CD14-positive monocyte (primary cell): ENCODE measurements at regions not wholly inside any gene's neighbourhood (a gene's known extent, or its start where the extent isn't known, plus 50 kb on each side); places are given as distances from the start of the nearest gene placed in this dataset.

Source experiments
- DNase-seq, 3 donors: peaks; one replicate each; pipeline ENCODE4 v3.0.0-alpha.2; 2011 to 2022
- H2AFZ ChIP-seq: 2 replicates; pipeline ENCODE4 v1.6.0; 2012; ENCODE audit warnings: mild to moderate bottlenecking, low read depth, low read length, inconsistent platforms; ENCODE audit not compliant: insufficient read depth, poor library complexity, severe bottlenecking
- H3K27ac ChIP-seq, 2 donors: 1 replicate in 1 of 2; 2 replicates in 1 of 2; pipeline ENCODE4 v1.5.1; 2012 to 2013; ENCODE audit warnings: low read length in 2 of 2, control low read depth in 1 of 2, inconsistent platforms in 1 of 2, low read depth in 1 of 2, mild to moderate bottlenecking in 1 of 2
- H3K27me3 ChIP-seq, 2 donors: one replicate each; pipeline versions ENCODE4 v1.6.0 to v1.6.1; 2011 to 2013; ENCODE audit warnings: low read length in 2 of 2; ENCODE audit not compliant: control insufficient read depth in 2 of 2, insufficient read depth in 2 of 2
- H3K36me3 ChIP-seq, 2 donors: replicated peaks in 1 of 2; 1 replicate in 1 of 2; 2 replicates in 1 of 2; pipeline versions ENCODE4 v1.5.1 to v1.6.1; 2012 to 2013; ENCODE audit warnings: low read length in 2 of 2, control low read depth in 1 of 2, inconsistent platforms in 1 of 2, mild to moderate bottlenecking in 1 of 2; ENCODE audit not compliant: insufficient read depth in 2 of 2, control insufficient read depth in 1 of 2
- H3K4me1 ChIP-seq, 2 donors: 1 replicate in 1 of 2; 2 replicates in 1 of 2; pipeline versions ENCODE4 v1.5.1 to v1.6.1; 2012 to 2013; ENCODE audit warnings: low read length in 2 of 2, control low read depth in 1 of 2, inconsistent platforms in 1 of 2, mild to moderate bottlenecking in 1 of 2, moderate library complexity in 1 of 2; ENCODE audit not compliant: insufficient read depth in 2 of 2, control insufficient read depth in 1 of 2
- H3K4me2 ChIP-seq: replicated peaks from 2 replicates; pipeline ENCODE3; 2012; ENCODE audit warnings: low read length, moderate library complexity, mild to moderate bottlenecking; ENCODE audit not compliant: poor library complexity, severe bottlenecking; ENCODE audit errors: extremely low read depth
- H3K4me3 ChIP-seq, 3 experiments: fragments of 200-600 bp in 1 of 3; sonication (generic) in 1 of 3; replicated peaks in 1 of 3; 1 replicate in 2 of 3; 2 replicates in 1 of 3; pipeline ENCODE4 v1.5.1; 2011 to 2013; ENCODE audit warnings: low read length in 3 of 3, mild to moderate bottlenecking in 3 of 3, control low read depth in 2 of 3, low read depth in 2 of 3, inconsistent platforms in 1 of 3, moderate library complexity in 1 of 3
- H3K79me2 ChIP-seq: 2 replicates; pipeline ENCODE4 v1.6.0; 2012; ENCODE audit warnings: mild to moderate bottlenecking, control low read depth, inconsistent platforms, low read length, moderate library complexity; ENCODE audit not compliant: insufficient read depth
- H3K9ac ChIP-seq: 2 replicates; pipeline ENCODE4 v1.6.0; 2017; ENCODE audit warnings: low read length, mild to moderate bottlenecking; ENCODE audit not compliant: insufficient read depth, poor library complexity, severe bottlenecking
- H3K9me3 ChIP-seq, 2 donors: replicated peaks in 1 of 2; 1 replicate in 1 of 2; 2 replicates in 1 of 2; pipeline versions ENCODE4 v1.5.1 to v1.6.1; 2012 to 2013; ENCODE audit warnings: low read length in 2 of 2, control low read depth in 1 of 2; ENCODE audit not compliant: control insufficient read depth in 1 of 2, insufficient read depth in 1 of 2
- H4K20me1 ChIP-seq: 2 replicates; pipeline ENCODE4 v1.6.0; 2012; ENCODE audit warnings: mild to moderate bottlenecking, low read length, control low read depth, moderate library complexity; ENCODE audit not compliant: insufficient read depth
- H3K27ac Mint-ChIP-seq, 7 donors: one replicate each; pipeline ENCODE4 v1.8.0; 2020; ENCODE audit warnings: mild to moderate bottlenecking in 7 of 7, mixed read lengths in 7 of 7, moderate library complexity in 6 of 7, inconsistent platforms in 2 of 7
- H3K27me3 Mint-ChIP-seq, 3 donors: one replicate each; pipeline ENCODE4 v1.8.0; 2021 to 2022; ENCODE audit warnings: low read depth in 3 of 3, mild to moderate bottlenecking in 3 of 3, mixed read lengths in 3 of 3, moderate library complexity in 3 of 3, inconsistent platforms in 1 of 3
- H3K36me3 Mint-ChIP-seq, 2 donors: one replicate each; pipeline ENCODE4 v1.8.0; 2020; ENCODE audit warnings: mixed read lengths in 2 of 2, inconsistent platforms in 1 of 2, mild to moderate bottlenecking in 1 of 2
- H3K4me1 Mint-ChIP-seq: one replicate; pipeline ENCODE4 v1.8.0; 2020; ENCODE audit warnings: mild to moderate bottlenecking, mixed read lengths
- H3K4me3 Mint-ChIP-seq, 2 donors: one replicate each; pipeline ENCODE4 v1.8.0; 2020; ENCODE audit warnings: mild to moderate bottlenecking in 2 of 2, mixed read lengths in 2 of 2, moderate library complexity in 1 of 2
- H3K9me3 Mint-ChIP-seq, 7 donors: one replicate each; pipeline ENCODE4 v1.8.0; 2020 to 2022; ENCODE audit warnings: mixed read lengths in 7 of 7, mild to moderate bottlenecking in 6 of 7, moderate library complexity in 6 of 7, inconsistent platforms in 2 of 7
- CTCF ChIP-seq: fragments of 200-600 bp; IDR thresholded peaks from one replicate; pipeline ENCODE4 v1.8.0; 2022; ENCODE audit warnings: antibody characterized with exemption, mild to moderate bottlenecking
- WGBS: methylation state at CpG from one replicate; pipeline ENCODE4 v1.1.5; 2013; ENCODE audit warnings: missing lambda C conversion rate; ENCODE audit not compliant: insufficient coverage; 5-methylcytosine and 5-hydroxymethylcytosine counted together
- intact Hi-C, 2 donors: fragments of 100-400 bp; cut with micrococcal nuclease; formaldehyde crosslinking; loops; one replicate each; pipeline versions ENCODE4 v1.15.0 to v1.15.1; 2023

- H3K27me3 ChIP-seq, result no peaks in the 10 kb centered on the region
- no peak for DNase-seq
- Mint-ChIP-seq H3K9me3 (peaks cover 3 to 19% (median 5%) of the 10 kb centered on the region in 7 donors), H3K4me3 (no peak overlapping the region), H3K27ac (no peak overlapping the region), H3K27me3 (peaks cover 0 to 2% (median under 1%) of the 10 kb centered on the region in 3 donors), H3K36me3 (no peaks in the 10 kb centered on the region), H3K4me1 (no peaks in the 10 kb centered on the region)
- no peak overlapping the region for H2AFZ ChIP-seq
- no peak overlapping the region for H3K4me3 ChIP-seq
- TF ChIP-seq CTCF, result no peak
- H3K27ac ChIP-seq, result no peak overlapping the region
- intact Hi-C loops, result no loop called here
- no peaks in the 10 kb centered on the region for H3K79me2 ChIP-seq
- H3K9ac ChIP-seq, result no peak overlapping the region
- H3K36me3 ChIP-seq, result no peaks in the 10 kb centered on the region
- H3K4me1 ChIP-seq, result no peaks in the 10 kb centered on the region
- H3K4me2 ChIP-seq, result no peak overlapping the region
- H3K9me3 ChIP-seq, result peaks cover 0 to 12% of the 10 kb centered on the region in 2 donors
- no peaks in the 10 kb centered on the region for H4K20me1 ChIP-seq
- 60% methylated on average over 1 of the region's 2 CpGs for WGBS
These were observed 100.2 kb downstream of the IRX1 start for GRCh38 chr5:3695818-3696217.

DNA sequence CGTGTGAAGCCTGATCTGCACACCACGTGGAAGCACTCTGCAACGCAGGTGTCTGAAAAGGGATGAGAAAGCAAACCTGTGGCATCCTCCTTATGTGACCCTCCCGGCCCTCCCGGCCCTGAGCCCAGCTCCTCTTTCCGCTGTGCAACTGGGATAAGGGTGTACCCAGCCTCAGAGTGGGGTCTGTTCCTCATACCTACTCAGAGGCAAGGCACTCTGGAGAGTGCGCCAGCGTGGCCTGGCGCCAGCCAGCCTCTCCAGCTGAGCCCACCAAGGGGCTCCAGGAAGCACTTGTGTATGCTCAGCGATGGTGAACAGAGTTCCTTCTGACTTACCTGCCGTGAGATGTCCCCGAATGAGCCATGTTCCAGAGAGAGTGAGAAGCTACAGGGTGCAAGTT lies 102.8 kb downstream of the IRX1 start:
- Mint-ChIP-seq H3K4me1 (no peaks in the 10 kb centered on the region), H3K27me3 (peaks cover 0 to 3% (median 0%) of the 10 kb centered on the region in 3 donors), H3K9me3 (peaks cover 2 to 17% (median 3%) of the 10 kb centered on the region in 7 donors), H3K27ac (no peak overlapping the region), H3K4me3 (no peak overlapping the region), H3K36me3 (no peaks in the 10 kb centered on the region)
- no peak for TF ChIP-seq CTCF
- H2AFZ ChIP-seq, result no peak overlapping the region
- no peaks in the 10 kb centered on the region for H3K4me1 ChIP-seq
- intact Hi-C loops, result no loop called here
- DNase-seq, result no peak
- peaks cover 0 to 12% of the 10 kb centered on the region in 2 donors for H3K9me3 ChIP-seq
- no peak overlapping the region for H3K9ac ChIP-seq
- no peaks in the 10 kb centered on the region for H3K36me3 ChIP-seq
- no peaks in the 10 kb centered on the region for H3K79me2 ChIP-seq
- no peak overlapping the region for H3K4me3 ChIP-seq
- no peaks in the 10 kb centered on the region for H4K20me1 ChIP-seq
- no peak overlapping the region for H3K4me2 ChIP-seq
- no peak overlapping the region for H3K27ac ChIP-seq
- no peaks in the 10 kb centered on the region for H3K27me3 ChIP-seq
- 92% methylated on average over 9 of the region's 12 CpGs for WGBS
